ENCODE measurements at regions not wholly inside any gene's neighbourhood (a gene's known extent, or its start where the extent isn't known, plus 50 kb on each side); places are given as distances from the start of the nearest gene placed in this dataset.
"Not testable (repeated sequence)": the region's sequence is repeated elsewhere in the genome, so short reads cannot be mapped to it uniquely, and the experiment has no call there.

GRCh38 chr14:40268236-40268635, 836.0 kb upstream of the FBXO33 start:
- DNase-seq (ENCODE audit: low read depth in 2 of 2) = no peak

- DNase-seq (ENCODE audit: low read depth in 2 of 2) = no peak
Measured at GRCh38 chr14:40265096-40265495, 832.9 kb upstream of the FBXO33 start.

- DNase-seq (ENCODE audit: low read depth in 2 of 2) = no peak
Measured at GRCh38 chr14:40252817-40253447, 820.7 kb upstream of the FBXO33 start.

- DNase-seq (ENCODE audit: low read depth in 2 of 2) = no peak
Measured at GRCh38 chr14:40248671-40249070, 816.4 kb upstream of the FBXO33 start.

- no peak for DNase-seq (ENCODE audit: low read depth in 2 of 2)
Measured at GRCh38 chr14:40240245-40240859, 808.1 kb upstream of the FBXO33 start.

GRCh38 chr14:40232302-40232701, 800.1 kb upstream of the FBXO33 start:
- no peak for DNase-seq (ENCODE audit: low read depth in 2 of 2)

- DNase-seq (ENCODE audit: low read depth in 2 of 2) = no peak
Measured at GRCh38 chr14:40229676-40230075, 797.4 kb upstream of the FBXO33 start.

GRCh38 chr14:40222996-40223395, 790.8 kb upstream of the FBXO33 start:
- no peak for DNase-seq (ENCODE audit: low read depth in 2 of 2)

- DNase-seq (ENCODE audit: low read depth in 2 of 2) = no peak
Measured at GRCh38 chr14:40221428-40221827, 789.2 kb upstream of the FBXO33 start.

GRCh38 chr14:40219032-40219431, 786.8 kb upstream of the FBXO33 start:
- DNase-seq (ENCODE audit: low read depth in 2 of 2) = no peak

- DNase-seq (ENCODE audit: low read depth in 2 of 2) = no peak
Measured at GRCh38 chr14:40218282-40218941, 786.2 kb upstream of the FBXO33 start.

GRCh38 chr14:40216976-40217375, 784.7 kb upstream of the FBXO33 start:
- no peak for DNase-seq (ENCODE audit: low read depth in 2 of 2)

- not testable (repeated sequence) for DNase-seq (ENCODE audit: low read depth in 2 of 2)
Measured at GRCh38 chr14:40216408-40216807, 784.2 kb upstream of the FBXO33 start.

GRCh38 chr14:40213701-40214100, 781.5 kb upstream of the FBXO33 start:
- DNase-seq (ENCODE audit: low read depth in 2 of 2) = no peak

- DNase-seq (ENCODE audit: low read depth in 2 of 2) = no peak
Measured at GRCh38 chr14:40204441-40205175, 772.4 kb upstream of the FBXO33 start.

- no peak for DNase-seq (ENCODE audit: low read depth in 2 of 2)
Measured at GRCh38 chr14:40199101-40199500, 766.9 kb upstream of the FBXO33 start.

GRCh38 chr14:40197344-40197743, 765.1 kb upstream of the FBXO33 start:
- no peak for DNase-seq (ENCODE audit: low read depth in 2 of 2)

GRCh38 chr14:40188006-40188405, 755.8 kb upstream of the FBXO33 start:
- DNase-seq (ENCODE audit: low read depth in 2 of 2) = no peak

GRCh38 chr14:40164083-40164482, 731.9 kb upstream of the FBXO33 start:
- DNase-seq (ENCODE audit: low read depth in 2 of 2) = no peak

- no peak for DNase-seq (ENCODE audit: low read depth in 2 of 2)
Measured at GRCh38 chr14:40139657-40140056, 707.4 kb upstream of the FBXO33 start.

- DNase-seq (ENCODE audit: low read depth in 2 of 2) = no peak
Measured at GRCh38 chr14:40133463-40133862, 701.2 kb upstream of the FBXO33 start.

- DNase-seq (ENCODE audit: low read depth in 2 of 2) = no peak
Measured at GRCh38 chr14:40129159-40129558, 696.9 kb upstream of the FBXO33 start.

- no peak for DNase-seq (ENCODE audit: low read depth in 2 of 2)
Measured at GRCh38 chr14:40123816-40124215, 691.6 kb upstream of the FBXO33 start.
